C4-2B (cell line): ENCODE measurements at regions not wholly inside any gene's neighbourhood (a gene's known extent, or its start where the extent isn't known, plus 50 kb on each side); places are given as distances from the start of the nearest gene placed in this dataset.

Experiments
- H3K27ac ChIP-seq: fragments of 450-650 bp; 2 replicates; pipeline ENCODE4 v1.5.1; 2017
- ZFX ChIP-seq: fragments of 450-650 bp; IDR thresholded peaks from 2 replicates; pipeline ENCODE4 v1.6.1; 2017
- TF ChIP-seq, protein P1 (sequence below): fragments of 450-650 bp; conservative IDR thresholded peaks from 2 replicates; pipeline ENCODE4 v1.5.1; 2017; ENCODE audit warnings: mild to moderate bottlenecking

DNA sequence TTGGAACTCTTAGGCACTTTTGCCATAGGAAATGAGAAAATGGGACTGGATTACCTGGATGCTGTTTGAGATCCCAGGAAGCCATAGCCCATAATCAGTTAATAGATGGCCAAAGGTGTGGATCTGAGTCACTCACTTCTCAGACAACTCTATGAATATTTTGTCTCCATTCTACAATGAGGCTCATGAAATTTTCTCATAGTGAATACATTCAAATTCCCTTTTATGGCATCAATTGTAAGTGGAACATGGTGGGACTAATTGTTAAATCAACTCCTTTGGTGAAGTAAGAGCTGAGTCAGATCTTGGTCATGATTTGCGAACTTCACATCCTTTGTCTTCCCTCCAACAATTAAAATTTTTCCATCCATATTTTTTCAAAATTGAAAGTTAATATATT is 222.1 kb downstream of the ARL4A start:
- H3K27ac ChIP-seq = no peak overlapping the region
- TF ChIP-seq, protein P1, sequence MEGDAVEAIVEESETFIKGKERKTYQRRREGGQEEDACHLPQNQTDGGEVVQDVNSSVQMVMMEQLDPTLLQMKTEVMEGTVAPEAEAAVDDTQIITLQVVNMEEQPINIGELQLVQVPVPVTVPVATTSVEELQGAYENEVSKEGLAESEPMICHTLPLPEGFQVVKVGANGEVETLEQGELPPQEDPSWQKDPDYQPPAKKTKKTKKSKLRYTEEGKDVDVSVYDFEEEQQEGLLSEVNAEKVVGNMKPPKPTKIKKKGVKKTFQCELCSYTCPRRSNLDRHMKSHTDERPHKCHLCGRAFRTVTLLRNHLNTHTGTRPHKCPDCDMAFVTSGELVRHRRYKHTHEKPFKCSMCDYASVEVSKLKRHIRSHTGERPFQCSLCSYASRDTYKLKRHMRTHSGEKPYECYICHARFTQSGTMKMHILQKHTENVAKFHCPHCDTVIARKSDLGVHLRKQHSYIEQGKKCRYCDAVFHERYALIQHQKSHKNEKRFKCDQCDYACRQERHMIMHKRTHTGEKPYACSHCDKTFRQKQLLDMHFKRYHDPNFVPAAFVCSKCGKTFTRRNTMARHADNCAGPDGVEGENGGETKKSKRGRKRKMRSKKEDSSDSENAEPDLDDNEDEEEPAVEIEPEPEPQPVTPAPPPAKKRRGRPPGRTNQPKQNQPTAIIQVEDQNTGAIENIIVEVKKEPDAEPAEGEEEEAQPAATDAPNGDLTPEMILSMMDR = no peak
- no peak for TF ChIP-seq ZFX

DNA sequence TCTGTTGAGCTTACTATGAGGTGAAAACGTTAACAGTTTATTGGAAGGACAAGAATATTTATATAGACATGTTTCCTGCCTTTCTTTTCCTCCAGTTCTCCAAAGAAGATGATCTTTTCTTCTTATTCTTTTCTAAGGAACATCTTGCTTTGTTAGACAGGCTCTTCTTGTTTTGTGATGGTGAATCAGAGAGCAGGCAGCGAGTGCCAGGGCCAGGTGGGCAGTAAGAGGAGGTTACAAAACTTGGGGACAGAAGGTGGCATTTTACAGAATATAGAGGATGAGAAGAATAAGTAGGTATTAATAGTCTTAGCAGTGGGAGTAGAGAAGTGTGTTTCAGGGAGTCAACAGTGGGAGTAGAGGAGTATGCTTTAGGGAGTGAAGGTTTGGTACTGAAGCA is 223.6 kb downstream of the ARL4A start:
- TF ChIP-seq, protein P1 = no peak
- TF ChIP-seq ZFX = no peak
- H3K27ac ChIP-seq = no peak overlapping the region

DNA sequence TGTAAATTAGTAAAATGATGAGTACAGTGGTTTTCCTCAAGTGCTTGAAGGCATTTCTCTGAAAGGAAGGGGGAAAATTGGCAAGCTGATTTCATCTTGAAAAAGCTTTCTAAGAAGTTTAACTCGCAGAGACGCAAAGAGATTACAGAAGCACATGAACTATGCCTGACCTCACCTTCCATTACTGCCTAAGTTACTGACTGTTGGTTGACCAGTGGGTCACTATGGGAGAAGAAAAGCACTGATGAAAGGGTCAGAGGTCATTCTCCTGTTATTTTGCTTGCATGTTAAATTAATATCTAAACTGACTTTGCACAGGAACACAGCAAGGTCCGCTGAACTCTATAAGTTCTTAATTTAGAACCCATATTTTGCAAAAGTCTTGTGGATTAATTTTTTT is 225.6 kb downstream of the ARL4A start:
- TF ChIP-seq, protein P1 = no peak
- TF ChIP-seq ZFX = no peak
- no peak overlapping the region for H3K27ac ChIP-seq

DNA sequence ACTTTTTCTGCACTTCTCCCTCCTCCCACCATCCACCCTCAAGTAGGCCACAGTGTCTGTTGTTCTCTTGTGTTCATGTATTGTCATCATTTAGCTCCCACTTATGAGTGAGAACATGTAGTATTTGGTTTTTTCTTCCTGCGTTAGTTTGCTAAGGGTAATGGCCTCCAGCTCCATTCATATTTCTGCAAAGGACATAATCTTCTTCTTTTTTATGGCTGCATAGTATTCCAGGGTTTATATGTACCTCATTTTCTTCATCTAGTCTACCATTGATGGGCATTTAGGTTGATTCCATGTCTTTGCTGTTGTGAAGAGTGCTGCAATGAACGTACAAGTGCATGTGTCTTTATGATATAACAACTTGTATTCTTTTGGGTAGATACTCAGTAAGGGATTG is 230.4 kb downstream of the ARL4A start:
- TF ChIP-seq, protein P1 = no peak
- no peak for TF ChIP-seq ZFX
- H3K27ac ChIP-seq = no peak overlapping the region

DNA sequence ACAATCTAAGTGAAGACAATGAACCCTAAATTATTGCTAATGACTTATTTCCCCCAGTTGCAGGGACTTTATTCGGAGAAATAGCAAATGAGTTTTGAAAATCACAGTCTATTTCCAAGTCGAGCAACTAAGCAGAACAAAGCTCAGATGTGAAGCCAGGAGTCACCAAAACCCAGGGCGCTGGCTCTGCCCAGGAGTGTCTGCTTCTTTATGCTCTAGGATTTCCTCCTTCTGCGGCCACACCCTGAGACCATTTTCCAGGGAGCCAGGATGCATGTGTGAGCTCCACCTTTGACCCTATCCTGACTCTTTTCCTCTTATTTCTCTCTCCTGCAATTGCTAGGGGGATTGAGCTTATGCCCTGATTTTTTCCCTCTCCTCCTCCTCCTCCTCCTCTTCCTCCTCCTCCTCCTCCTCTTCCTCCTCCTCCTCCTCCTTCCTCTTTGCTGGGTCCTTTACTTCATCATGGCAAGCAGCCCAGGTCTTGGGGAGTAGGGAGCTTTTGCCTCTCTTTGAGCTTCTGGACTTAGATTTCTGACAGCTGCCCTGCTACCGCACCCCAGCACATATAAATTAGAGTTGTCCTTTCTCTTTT is 234.4 kb downstream of the ARL4A start:
- TF ChIP-seq, protein P1 = no peak
- no peak for TF ChIP-seq ZFX

DNA sequence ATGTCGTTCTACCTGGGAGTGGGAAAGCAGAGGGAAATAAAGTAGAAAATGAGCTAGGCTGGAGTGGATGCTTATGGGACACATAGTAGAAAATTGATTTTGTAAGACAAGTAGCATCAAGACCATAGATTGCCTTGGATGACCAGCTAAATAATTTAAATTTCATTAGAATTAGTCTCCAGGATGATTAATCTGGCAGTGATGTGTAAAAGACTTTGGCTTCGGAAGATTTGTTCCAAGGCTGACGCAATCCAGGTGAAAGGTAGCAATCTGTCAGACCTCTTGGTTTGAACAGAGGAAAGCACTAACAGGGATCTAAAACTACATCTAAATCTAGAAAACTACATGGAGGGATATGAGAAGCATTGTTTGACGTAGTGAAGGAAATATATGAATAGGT is 236.5 kb downstream of the ARL4A start:
- no peak overlapping the region for H3K27ac ChIP-seq
- TF ChIP-seq, protein P1 = no peak
- TF ChIP-seq ZFX = no peak

More for the DNA sequence above, 234.4 kb downstream of the ARL4A start:
- no peak overlapping the region for H3K27ac ChIP-seq

DNA sequence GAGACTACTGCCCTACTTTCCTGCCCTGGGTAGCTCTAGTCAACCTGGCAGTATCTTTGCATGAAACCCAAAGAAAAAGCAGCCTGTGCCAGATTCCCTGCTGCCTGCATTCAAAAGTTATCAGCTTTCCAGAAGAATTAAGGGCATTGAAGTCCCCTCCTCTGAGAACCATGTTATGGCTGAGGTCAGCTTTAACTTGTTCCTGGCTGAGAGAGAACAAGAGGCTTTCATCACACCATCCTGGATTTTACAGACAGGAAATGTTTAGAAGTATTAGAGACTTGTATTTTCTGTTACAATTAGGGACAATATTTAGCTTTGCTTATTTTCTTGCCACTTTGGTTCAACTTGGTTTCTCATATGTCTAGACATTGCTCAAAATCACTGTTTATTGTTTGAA is 238.8 kb downstream of the ARL4A start:
- no peak overlapping the region for H3K27ac ChIP-seq
- TF ChIP-seq, protein P1 = no peak
- no peak for TF ChIP-seq ZFX
